ENCODE measurements at regions not wholly inside any gene's neighbourhood (a gene's known extent, or its start where the extent isn't known, plus 50 kb on each side); places are given as distances from the start of the nearest gene placed in this dataset.
"Not testable (repeated sequence)": the region's sequence is repeated elsewhere in the genome, so short reads cannot be mapped to it uniquely, and the experiment has no call there.

DNA sequence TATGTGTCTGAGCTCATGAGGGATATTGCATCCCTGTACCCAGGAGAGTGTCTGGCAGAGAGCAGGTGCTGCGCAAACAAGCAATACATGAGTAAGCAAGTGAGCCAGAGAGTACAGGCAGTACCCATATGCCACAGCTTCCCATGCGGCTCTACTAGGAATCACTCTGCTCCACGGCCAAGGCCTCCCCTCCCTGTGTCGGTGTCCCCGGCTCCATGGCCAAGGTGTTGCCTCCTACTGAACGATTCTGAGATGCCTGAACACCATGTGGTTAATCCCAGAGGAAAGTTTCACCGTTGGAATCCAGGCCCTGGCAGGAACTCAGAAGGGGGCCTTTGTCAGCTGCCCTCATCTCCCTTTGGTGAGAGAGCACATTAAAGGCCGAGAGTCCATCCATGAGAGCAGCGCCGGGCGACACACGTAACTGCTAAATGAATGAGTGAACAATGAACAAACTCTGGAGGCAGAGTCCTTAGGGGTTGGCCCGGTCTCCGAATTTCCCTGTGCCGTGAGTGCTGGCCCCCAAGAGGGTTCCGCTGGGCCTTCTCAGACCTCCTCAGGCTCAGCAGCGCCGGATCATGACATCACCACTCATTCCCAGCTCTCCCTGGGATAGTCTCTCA lies 136.0 kb upstream of the FAM20C start:
- DNase-seq = no peak

DNA sequence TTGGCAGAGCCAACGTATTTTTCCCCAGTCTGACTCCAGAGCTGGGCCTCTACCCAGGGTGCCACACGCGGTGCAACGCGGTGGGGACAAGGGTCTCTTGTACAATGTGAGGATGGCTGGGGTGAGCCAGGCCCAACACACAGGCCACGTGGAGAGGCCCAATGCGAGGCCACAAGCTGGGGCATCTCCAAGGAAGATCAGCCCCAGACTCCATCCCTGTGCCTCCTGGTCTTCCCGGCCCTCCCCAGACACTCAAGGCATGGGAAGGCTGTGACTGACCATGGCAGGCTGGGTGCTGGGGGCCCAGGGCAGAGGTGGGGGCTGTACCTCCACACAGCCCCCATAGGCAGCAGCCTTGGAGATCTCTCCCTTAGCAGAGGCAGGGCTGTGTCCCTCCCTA lies 135.3 kb upstream of the FAM20C start:
- no peak for DNase-seq

DNA sequence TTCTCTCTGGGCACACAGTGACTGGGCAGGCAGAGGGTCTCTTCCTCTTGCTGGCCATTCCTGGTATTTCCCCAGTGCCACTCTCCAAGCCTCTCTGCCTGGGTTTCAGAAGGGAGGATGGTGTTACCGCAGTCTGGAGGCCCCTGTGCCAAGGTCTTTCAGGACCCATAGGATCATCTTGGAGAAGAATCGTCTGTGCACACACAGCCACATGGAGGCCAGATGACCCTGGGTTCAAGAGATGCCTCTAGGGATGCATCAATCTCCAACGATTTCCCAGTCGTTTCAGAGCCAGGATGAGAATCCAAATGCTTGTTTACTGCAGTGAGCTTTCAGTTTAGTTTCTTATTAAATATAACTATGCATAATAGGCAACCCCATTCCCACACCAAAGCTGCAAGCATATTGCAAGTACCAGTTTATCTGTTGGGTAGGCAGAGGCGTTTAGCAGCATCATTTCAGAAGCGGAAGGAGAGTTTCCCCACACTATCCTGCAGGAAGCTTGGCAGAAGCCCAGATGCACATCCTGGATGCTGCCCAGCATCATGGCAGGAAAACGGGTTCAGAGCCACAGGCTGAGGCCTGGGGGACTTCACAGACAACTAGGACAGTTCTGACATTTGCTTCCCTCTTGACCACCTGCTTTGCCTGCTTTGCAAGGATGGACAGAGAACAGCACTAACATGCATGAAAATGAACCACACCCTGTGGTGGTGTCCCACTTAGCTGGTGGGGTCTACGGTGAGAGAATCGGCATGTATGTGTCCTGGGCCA lies 134.7 kb upstream of the FAM20C start:
- no peak for DNase-seq

GRCh38 chr7:58316-58715 lies 134.1 kb upstream of the FAM20C start:
- no peak for DNase-seq

DNA sequence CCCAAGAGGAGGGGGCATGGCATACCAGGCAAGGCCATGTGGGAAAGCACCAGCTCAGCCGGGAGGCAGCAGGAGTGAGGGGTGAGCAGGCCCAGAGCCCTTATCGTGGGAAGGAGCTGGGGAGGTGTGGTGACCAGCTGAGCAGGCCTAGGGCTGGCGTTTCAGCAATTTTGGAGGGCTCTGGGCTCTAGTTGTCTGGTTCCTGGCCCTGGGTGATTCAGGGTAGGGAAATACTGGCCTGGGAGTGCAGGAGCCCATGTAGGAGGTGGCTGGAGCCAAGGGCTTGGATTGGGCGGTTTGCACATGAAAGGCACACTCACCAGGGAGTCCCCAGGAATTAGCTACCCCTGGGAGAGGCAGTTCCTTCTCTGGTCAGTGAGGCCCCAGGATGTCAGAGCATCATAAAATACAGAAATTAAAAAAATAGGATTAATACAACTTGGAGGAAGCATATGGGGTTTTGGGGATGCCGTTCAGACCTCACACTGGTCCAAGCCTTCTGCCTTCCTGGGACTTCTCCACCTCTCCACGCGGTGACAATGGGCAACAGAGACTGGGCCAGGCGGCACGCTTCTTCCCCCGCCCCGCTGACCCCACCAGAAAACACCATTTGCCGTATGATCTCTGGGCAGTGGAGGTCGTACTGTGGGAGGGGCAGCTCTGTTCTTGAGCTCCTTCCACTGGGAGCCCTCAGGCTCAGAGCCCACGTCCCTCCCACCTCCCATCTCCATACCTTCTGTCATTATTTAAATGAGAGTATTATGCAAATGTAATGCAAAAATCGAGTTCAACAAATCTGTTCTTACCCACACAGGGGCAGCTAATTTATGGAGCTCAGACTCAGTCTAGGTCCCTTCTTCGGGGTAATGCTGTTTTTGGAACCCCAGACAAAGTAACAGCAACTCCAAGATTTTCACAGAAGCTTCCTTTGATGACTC lies 133.0 kb upstream of the FAM20C start:
- no peak for DNase-seq

- DNase-seq = no peak
Observed at GRCh38 chr7:60017-60675, 132.2 kb upstream of the FAM20C start.

DNA sequence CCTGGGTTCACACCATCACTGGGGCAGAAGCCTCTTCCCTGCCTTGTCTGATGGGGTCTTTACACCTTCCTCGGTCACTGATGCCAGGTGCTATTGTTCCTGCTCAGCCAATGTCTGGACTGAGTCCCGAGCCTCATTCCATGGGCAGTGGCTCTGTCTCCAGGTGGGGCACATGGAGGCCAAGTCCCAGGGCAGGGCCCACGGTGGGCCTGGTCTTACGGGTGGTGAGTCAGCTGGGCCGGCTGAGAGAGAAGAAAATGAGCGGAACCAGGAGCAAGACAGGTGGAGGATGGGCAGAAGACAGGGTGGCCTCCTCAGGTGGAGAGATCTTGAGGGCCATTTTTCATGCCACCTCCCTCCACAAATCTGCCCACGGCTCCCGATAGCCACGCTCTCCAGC lies 131.7 kb upstream of the FAM20C start:
- no peak for DNase-seq

DNA sequence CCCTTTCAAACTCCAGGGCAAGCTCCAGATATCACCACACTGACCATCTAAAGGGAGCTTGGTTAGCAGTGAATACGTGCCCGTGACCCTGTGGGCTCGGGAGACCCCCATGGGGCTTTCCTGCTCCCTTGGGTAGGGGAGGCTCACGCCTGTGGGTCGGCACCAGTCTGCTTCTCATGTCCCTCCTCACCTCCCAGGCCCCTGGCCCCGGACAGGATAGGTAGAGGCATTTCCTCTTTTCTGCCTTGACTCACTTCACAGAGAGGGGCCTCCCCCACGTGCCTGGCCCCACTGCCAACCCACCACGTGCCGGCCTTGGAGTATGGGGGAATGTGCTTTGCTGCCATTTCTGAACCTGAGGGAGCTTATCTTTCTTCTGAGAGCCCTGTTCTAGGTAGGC lies 131.3 kb upstream of the FAM20C start:
- DNase-seq = no peak

DNA sequence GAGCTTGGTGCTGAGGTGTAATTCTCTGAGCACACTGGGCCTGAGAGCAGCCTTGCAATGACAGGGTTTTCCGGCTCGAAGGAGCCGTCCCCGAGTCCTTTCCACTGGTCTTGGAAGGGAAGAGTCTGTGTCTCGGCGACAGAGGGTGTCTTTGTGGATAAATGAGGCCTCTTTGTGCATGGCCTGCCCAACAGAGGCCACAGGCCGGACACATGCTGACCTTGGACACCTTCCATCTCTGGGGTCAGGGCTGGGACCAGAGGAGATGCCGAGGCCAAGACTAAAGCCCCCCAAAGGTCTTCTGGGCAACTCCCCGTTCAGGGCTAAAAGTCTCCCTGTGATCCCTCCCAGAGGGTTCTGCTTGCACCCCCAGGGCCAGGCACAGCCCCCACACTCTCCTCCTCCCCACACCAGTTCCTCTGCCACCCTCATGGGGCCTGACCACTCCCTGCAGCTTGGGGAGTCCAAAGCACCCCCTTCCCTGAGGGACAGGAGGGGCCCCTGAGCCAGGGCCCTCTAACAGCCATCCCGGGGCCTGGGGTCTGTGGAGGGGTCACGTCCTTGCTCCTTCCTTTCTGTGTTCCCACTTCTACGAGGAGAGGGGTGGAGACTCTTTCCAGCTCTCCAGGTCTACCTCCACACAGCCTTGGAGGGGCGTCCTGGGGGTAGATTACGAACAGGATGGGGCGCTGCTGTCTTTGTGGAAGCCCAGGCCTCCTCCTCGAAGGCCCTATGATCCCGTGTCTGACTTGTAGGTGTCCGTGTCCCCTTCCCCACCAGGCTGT lies 130.6 kb upstream of the FAM20C start:
- no peak for DNase-seq

DNA sequence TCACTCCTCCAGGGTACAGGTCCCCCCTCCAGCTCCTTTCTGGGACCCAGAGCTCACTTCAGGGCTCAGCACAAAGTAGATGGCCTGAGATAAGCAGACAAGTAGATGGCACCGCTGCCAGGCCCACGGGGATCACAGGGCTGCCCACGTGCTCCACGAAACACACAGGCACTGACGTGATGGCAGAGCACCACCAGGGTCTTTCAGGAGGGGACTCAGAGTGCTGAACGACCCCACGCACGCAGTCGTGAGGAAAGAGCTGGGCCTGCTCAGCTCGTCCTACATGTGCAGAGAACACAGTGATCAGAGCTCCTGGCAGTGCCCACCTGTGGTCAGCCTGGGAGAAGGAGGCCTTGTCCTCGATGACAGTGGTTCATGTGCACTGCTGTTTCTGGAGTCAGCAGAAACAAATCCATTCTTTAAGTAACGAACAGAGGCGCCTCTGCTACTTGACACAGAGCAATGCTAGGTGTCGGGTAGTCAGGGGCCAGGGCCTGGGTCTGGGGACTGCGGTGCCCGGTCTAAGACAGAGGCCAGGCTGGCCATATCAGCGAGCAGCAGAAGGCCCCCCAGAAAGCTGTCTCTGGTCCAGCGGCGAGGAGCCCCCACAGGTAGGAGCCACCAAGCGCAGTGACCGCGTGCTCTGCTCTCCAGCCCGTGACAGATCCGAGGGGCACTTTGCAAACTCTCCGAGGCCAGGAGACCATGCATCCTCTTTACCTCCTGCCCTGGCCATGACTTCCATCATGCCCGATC lies 129.8 kb upstream of the FAM20C start:
- no peak for DNase-seq

GRCh38 chr7:63117-63480 lies 129.3 kb upstream of the FAM20C start:
- DNase-seq = no peak

DNA sequence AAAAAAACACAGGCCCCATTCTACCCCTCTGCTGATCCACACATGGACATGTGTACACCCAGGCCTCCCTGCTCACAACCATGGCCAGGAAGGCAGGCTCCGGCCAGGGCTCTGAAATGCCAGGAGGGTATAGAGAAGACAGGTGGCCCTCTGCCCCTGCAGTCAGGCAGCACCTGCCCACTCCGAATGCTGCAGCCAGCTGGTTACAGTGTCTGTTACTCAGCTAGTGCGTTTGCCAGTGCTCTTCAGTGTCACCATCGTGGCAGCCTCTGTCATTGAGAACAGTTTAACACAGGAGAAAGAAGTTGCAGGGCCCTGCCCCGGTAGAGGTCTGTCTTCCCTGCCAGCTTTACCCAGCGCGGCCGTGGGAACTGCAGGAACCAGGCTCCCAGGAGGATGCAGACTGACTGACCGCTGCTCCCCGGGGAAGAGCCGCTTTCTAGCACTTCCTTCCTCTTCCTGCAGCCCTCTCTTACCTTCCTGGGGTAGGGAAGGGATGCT lies 128.8 kb upstream of the FAM20C start:
- DNase-seq = no peak

- DNase-seq = peak; percentile 75
Observed at GRCh38 chr7:64098-64915, 128.1 kb upstream of the FAM20C start.

DNA sequence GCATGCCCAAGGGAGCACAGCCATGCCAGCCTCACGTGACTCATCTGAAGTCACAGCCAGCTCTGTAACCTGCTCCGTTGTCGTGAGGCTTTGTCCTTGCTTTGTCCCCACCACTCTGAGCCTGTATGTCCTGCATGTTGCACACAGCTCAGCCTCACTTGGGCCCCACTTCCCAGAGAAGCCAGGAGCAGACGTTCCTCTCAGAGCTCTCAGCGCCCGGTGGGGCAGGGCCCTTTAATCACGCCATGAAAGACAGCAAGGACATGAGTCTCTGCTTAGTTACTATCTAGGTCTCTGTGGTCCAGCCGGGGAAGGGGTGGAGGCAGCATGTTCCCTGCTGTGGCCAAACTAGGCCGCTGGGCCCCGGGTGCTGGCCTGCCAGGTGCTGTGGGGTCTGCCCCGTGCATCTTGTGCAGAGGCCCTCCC lies 127.4 kb upstream of the FAM20C start:
- no peak for DNase-seq

DNA sequence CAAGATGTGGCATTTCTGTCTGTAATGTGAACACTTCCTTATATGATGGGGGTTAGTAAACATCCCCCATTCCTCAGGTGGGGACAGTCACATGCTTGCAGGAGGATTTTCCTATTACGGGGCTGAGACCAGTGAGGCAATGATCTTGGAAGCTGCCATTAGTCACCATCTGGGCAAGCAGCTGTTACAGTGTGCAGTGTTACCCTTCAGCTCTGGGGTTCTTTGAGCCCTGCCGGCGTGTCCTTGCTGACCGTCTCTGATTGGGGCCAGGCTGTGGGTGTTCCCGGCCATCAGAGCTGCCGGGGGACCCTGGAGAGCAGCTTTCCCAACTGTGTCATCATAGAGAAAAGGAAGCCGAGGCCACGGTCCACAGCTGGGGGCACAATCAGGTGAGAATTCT lies 126.8 kb upstream of the FAM20C start:
- peak; percentile 36 for DNase-seq

- no peak for DNase-seq
Observed at GRCh38 chr7:66296-66695, 126.1 kb upstream of the FAM20C start.

GRCh38 chr7:66741-67140 lies 125.6 kb upstream of the FAM20C start:
- no peak for DNase-seq

GRCh38 chr7:67661-68395 lies 124.5 kb upstream of the FAM20C start:
- DNase-seq = no peak

GRCh38 chr7:68629-69028 lies 123.7 kb upstream of the FAM20C start:
- peak; percentile 37 for DNase-seq

- not testable (repeated sequence) for DNase-seq
Observed at GRCh38 chr7:69052-69451, 123.3 kb upstream of the FAM20C start.

Measured in fibroblast of upper back skin (primary cell).